SU-DHL-6 (cell line): ENCODE measurements at regions not wholly inside any gene's neighbourhood (a gene's known extent, or its start where the extent isn't known, plus 50 kb on each side); places are given as distances from the start of the nearest gene placed in this dataset.

Experiments used
- H2AFZ ChIP-seq: fragments of 200-600 bp; sonication (generic); 2 replicates; pipeline ENCODE4 v1.6.1; 2014; ENCODE audit warnings: low read depth, mild to moderate bottlenecking, moderate library complexity, mixed read lengths, antibody characterized with exemption, low read length; ENCODE audit not compliant: severe bottlenecking
- H3F3A ChIP-seq: fragments of 200-600 bp; shearing (Covaris generic); 2 replicates; pipeline ENCODE4 v1.6.0; 2016; ENCODE audit warnings: antibody characterized with exemption, mild to moderate bottlenecking; ENCODE audit not compliant: insufficient read depth
- H3K27ac ChIP-seq: fragments of 200-600 bp; sonication (generic); 2 replicates; pipeline ENCODE4 v1.5.1; 2016; ENCODE audit warnings: low read depth, mild to moderate bottlenecking, low read length, moderate library complexity, mixed read lengths
- H3K27me3 ChIP-seq: fragments of 200-600 bp; sonication (generic), shearing (Covaris generic); 2 replicates; pipeline ENCODE4 v1.6.0; 2014; ENCODE audit warnings: mild to moderate bottlenecking, low read length
- H3K36me3 ChIP-seq: fragments of 200-600 bp; sonication (generic); 2 replicates; pipeline ENCODE4 v1.6.1; 2014; ENCODE audit warnings: mild to moderate bottlenecking, low read length, mixed read lengths
- H3K4me2 ChIP-seq: fragments of 300-600, 200-600 bp; shearing (Covaris generic), sonication (generic); 2 replicates; pipeline ENCODE4 v1.6.0; 2014; ENCODE audit warnings: low read length, low read depth, mild to moderate bottlenecking; ENCODE audit not compliant: poor library complexity, severe bottlenecking
- H3K4me3 ChIP-seq: fragments of 200-600 bp; sonication (generic); 2 replicates; pipeline ENCODE4 v1.5.1; 2014; ENCODE audit warnings: antibody characterized with exemption, low read length, mild to moderate bottlenecking, mixed read lengths; ENCODE audit not compliant: insufficient read depth, poor library complexity, severe bottlenecking
- H3K79me2 ChIP-seq: fragments of 200-600 bp; sonication (generic); 2 replicates; pipeline ENCODE4 v1.6.1; 2014; ENCODE audit warnings: mild to moderate bottlenecking, low read length, moderate library complexity; ENCODE audit not compliant: insufficient read depth
- H3K9ac ChIP-seq: fragments of 200-600 bp; sonication (generic); 2 replicates; pipeline ENCODE4 v1.7.0; 2014; ENCODE audit warnings: mild to moderate bottlenecking, low read length
- H3K9me2 ChIP-seq: fragments of 200-600 bp; sonication (generic); replicated peaks from 2 replicates; pipeline ENCODE4 v1.6.1; 2014; ENCODE audit warnings: low read length; ENCODE audit not compliant: insufficient read depth
- H3K9me3 ChIP-seq: fragments of 200-600 bp; sonication (generic); 2 replicates; pipeline ENCODE4 v1.6.1; 2014; ENCODE audit warnings: low read length, mixed read lengths; ENCODE audit not compliant: insufficient read depth
- H4K20me1 ChIP-seq: fragments of 200-600 bp; sonication (generic); 2 replicates; pipeline ENCODE4 v1.6.1; 2014; ENCODE audit warnings: low read depth, mild to moderate bottlenecking, antibody characterized with exemption, low read length, moderate library complexity, mixed read lengths
- EZH2phosphoT487 ChIP-seq: fragments of 200-600 bp; sonication (generic), shearing (Covaris generic); conservative IDR thresholded peaks from 2 replicates; pipeline ENCODE4 v1.6.1; 2018; ENCODE audit warnings: mild to moderate bottlenecking, antibody characterized with exemption, low read length, moderate library complexity, mixed read lengths
- TF ChIP-seq, protein P1 (sequence below): fragments of 200-600 bp; sonication (generic); IDR thresholded peaks from one replicate; pipeline ENCODE4 v1.5.1; 2017; ENCODE audit warnings: antibody characterized with exemption, mild to moderate bottlenecking, low read length, moderate library complexity; ENCODE audit not compliant: insufficient read depth, poor library complexity, severe bottlenecking

DNA sequence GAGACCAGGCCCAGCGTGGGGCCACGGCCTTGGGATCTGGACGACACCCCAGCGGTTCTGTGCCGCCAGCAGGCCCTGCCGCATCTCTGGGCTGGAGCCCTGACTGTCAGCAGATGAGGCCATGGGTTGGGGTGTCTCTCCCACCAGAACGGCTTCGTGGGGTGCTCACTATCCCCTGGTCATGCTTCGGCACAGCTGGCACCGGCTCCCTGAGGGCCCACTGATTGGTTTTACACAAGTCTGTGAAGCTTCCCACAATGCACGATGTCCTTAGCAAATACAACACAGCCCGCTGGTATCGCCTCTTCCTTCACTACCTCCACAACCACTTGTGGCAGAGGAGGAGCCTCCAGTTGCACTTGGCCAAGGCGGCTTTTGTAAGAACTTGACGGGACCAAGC lies 94.3 kb downstream of the THBS2 start:
- TF ChIP-seq, protein P1, sequence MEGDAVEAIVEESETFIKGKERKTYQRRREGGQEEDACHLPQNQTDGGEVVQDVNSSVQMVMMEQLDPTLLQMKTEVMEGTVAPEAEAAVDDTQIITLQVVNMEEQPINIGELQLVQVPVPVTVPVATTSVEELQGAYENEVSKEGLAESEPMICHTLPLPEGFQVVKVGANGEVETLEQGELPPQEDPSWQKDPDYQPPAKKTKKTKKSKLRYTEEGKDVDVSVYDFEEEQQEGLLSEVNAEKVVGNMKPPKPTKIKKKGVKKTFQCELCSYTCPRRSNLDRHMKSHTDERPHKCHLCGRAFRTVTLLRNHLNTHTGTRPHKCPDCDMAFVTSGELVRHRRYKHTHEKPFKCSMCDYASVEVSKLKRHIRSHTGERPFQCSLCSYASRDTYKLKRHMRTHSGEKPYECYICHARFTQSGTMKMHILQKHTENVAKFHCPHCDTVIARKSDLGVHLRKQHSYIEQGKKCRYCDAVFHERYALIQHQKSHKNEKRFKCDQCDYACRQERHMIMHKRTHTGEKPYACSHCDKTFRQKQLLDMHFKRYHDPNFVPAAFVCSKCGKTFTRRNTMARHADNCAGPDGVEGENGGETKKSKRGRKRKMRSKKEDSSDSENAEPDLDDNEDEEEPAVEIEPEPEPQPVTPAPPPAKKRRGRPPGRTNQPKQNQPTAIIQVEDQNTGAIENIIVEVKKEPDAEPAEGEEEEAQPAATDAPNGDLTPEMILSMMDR = no peak
- no peak for TF ChIP-seq EZH2phosphoT487
- H3K4me2 ChIP-seq = no peak overlapping the region
- no peak overlapping the region for H3K4me3 ChIP-seq
- H3K27me3 ChIP-seq = no peaks in the 10 kb centered on the region
- no peaks in the 10 kb centered on the region for H3K9me3 ChIP-seq
- no peaks in the 10 kb centered on the region for H3K36me3 ChIP-seq
- no peaks in the 10 kb centered on the region for H4K20me1 ChIP-seq
- H3K9ac ChIP-seq = no peak overlapping the region
- no peaks in the 10 kb centered on the region for H3K9me2 ChIP-seq
- H2AFZ ChIP-seq = no peak overlapping the region
- H3K79me2 ChIP-seq = no peaks in the 10 kb centered on the region
- H3K27ac ChIP-seq = no peak overlapping the region
- no peaks in the 10 kb centered on the region for H3F3A ChIP-seq

DNA sequence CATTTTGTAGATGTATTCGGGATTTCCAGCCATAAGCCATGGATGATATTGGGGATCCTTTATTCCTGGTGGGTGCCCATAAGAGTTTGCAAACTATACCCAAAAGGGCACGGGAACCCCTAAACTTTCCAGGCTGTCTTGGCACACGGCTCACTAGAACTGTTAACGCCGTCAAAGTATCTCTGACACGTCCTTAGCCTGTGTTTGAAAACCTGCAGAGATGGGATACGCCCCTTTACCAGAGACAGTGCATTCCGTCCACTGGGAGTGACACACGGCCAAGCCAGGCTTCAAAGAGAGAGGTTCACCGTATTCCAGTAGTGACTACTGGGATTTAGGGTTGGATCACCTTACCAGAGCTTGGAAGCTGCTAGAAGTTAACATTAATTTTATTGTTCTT lies 95.0 kb downstream of the THBS2 start:
- no peak overlapping the region for H3K9ac ChIP-seq
- no peaks in the 10 kb centered on the region for H3K9me2 ChIP-seq
- H3K79me2 ChIP-seq = no peaks in the 10 kb centered on the region

DNA sequence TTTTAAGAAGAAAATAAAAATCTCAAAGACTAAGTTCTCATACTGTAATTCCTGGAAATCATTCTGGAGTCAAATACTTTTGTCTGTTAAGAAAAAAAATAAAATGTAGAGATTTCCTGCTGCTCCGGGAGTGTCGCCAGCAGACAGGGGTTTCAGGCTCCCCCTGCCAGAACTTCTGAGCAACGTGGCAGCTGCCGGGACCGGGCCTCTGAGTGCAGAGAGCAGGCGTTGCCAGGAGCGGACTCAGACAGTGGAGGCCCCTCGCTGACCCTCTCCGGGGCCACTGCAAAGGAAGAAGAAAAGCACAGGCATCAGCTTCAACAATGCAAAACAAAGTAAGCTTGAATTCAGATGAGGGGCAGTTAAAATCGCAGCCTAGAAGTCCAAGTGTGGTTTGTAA lies 95.5 kb downstream of the THBS2 start:
- H3K27me3 ChIP-seq = no peaks in the 10 kb centered on the region
- no peak overlapping the region for H3K9ac ChIP-seq
- no peak overlapping the region for H3K27ac ChIP-seq
- H3K9me3 ChIP-seq = no peaks in the 10 kb centered on the region
- no peaks in the 10 kb centered on the region for H3K9me2 ChIP-seq
- H2AFZ ChIP-seq = no peak overlapping the region
- TF ChIP-seq, protein P1 = no peak
- no peak for TF ChIP-seq EZH2phosphoT487
- H3K79me2 ChIP-seq = no peaks in the 10 kb centered on the region
- H4K20me1 ChIP-seq = no peaks in the 10 kb centered on the region
- H3K4me3 ChIP-seq = no peak overlapping the region
- no peaks in the 10 kb centered on the region for H3F3A ChIP-seq
- H3K4me2 ChIP-seq = no peak overlapping the region
- no peaks in the 10 kb centered on the region for H3K36me3 ChIP-seq

More for the DNA sequence above, 95.0 kb downstream of the THBS2 start:
- H3K27me3 ChIP-seq = no peaks in the 10 kb centered on the region
- no peaks in the 10 kb centered on the region for H3K36me3 ChIP-seq
- H3K9me3 ChIP-seq = no peaks in the 10 kb centered on the region
- H3K4me2 ChIP-seq = no peak overlapping the region
- no peak overlapping the region for H3K4me3 ChIP-seq
- TF ChIP-seq EZH2phosphoT487 = no peak
- TF ChIP-seq, protein P1 = no peak
- no peak overlapping the region for H2AFZ ChIP-seq
- H3K27ac ChIP-seq = no peak overlapping the region
- no peaks in the 10 kb centered on the region for H3F3A ChIP-seq
- no peaks in the 10 kb centered on the region for H4K20me1 ChIP-seq
